ENCODE measurements at regions not wholly inside any gene's neighbourhood (a gene's known extent, or its start where the extent isn't known, plus 50 kb on each side); places are given as distances from the start of the nearest gene placed in this dataset.

GRCh38 chr1:168476588-168477385 is 67.0 kb downstream of the XCL2 start:
- TF ChIP-seq CTCF (IDR thresholded peaks at IDR 0.05 in 2 of 3, conservative IDR thresholded peaks at IDR 0.05 in 1 of 3; ENCODE audit: control insufficient read depth in 2 of 3, extremely low read depth in 1 of 3, insufficient read depth in 1 of 3, low read depth in 3 of 3, low read length in 3 of 3) (no peak), CREM (IDR thresholded peaks at IDR 0.05; ENCODE audit: low read depth) (no peak), IKZF1 (conservative IDR thresholded peaks at IDR 0.05) (no peak), USF2 (IDR thresholded peaks at IDR 0.05; ENCODE audit: borderline replicate concordance, low read depth, low read length) (no peak), POLR2A (IDR thresholded peaks at IDR 0.05; ENCODE audit: low read depth, low read length) (no peak), POLR2AphosphoS5 (IDR thresholded peaks at IDR 0.05; ENCODE audit: low read length) (no peak), ZSCAN29 (IDR thresholded peaks at IDR 0.05) (no peak), RAD21 (IDR thresholded peaks at IDR 0.05; ENCODE audit: insufficient read depth, low read depth, low read length) (no peak), CEBPB (IDR thresholded peaks at IDR 0.05; ENCODE audit: borderline replicate concordance in 1 of 2, low read depth in 2 of 2, low read length in 2 of 2) (no peak), EP300 (IDR thresholded peaks at IDR 0.05; ENCODE audit: borderline replicate concordance in 1 of 2, control insufficient read depth in 1 of 2, low read depth in 2 of 2, low read length in 2 of 2) (no peak), TARDBP (IDR thresholded peaks at IDR 0.05; ENCODE audit: borderline replicate concordance) (no peak), CREB1 (IDR thresholded peaks at IDR 0.05; ENCODE audit: low read depth) (no peak), ETV6 (conservative IDR thresholded peaks at IDR 0.05 in 1 of 2, IDR thresholded peaks at IDR 0.05 in 1 of 2; ENCODE audit: borderline replicate concordance in 1 of 2, low read depth in 1 of 2) (no peak)

Measured in GM12878 (cell line).